GF-D8 (cell line): ENCODE measurements at regions not wholly inside any gene's neighbourhood (a gene's known extent, or its start where the extent isn't known, plus 50 kb on each side); places are given as distances from the start of the nearest gene placed in this dataset.
"Not testable (repeated sequence)": the region's sequence is repeated elsewhere in the genome, so short reads cannot be mapped to it uniquely, and the experiment has no call there.

Experiments
- DNase-seq: peaks from one replicate; lab custom pipeline; 2025; lab: John Stamatoyannopoulos, UW

DNA sequence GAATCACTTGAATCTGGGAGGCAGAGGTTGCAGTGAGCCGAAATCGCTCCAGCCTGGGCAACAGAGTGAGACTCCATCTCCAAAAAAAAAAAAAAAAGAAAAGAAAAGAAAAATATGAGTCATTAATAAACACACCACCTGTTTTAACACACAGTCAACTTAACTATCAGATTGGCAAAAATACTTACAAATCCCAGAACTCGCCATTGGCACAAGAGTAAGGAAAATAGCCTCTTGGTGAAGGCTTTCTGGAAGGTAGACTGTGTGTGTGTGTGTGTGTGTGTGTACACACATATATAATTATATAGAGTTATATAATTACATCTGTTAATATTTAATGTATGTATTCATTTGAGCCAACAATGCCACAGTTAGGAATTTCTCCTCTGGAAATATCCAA is 63.7 kb upstream of the UXS1 start:
- no peak for DNase-seq

DNA sequence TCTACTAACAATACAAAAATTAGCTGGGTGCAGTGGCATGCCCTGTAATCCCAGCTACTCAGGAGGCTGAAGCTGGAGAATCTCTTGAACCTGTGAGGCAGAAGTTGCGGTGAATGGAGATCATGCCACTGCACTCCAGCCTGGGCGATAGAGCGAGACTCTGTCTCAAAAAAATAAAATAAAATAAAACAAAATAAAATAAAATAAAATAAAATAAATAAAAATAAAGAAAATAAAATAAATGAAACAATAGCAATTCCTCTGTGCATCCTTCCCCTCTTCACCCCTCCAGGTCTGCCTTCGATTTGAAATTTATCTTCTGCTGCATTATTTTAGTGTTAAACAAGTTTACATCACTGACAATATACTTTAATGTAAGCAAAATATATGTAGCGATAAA is 63.0 kb upstream of the UXS1 start:
- DNase-seq = no peak

- DNase-seq = not testable (repeated sequence)
These were observed 55.2 kb upstream of the UXS1 start for GRCh38 chr2:106249157-106249828.

DNA sequence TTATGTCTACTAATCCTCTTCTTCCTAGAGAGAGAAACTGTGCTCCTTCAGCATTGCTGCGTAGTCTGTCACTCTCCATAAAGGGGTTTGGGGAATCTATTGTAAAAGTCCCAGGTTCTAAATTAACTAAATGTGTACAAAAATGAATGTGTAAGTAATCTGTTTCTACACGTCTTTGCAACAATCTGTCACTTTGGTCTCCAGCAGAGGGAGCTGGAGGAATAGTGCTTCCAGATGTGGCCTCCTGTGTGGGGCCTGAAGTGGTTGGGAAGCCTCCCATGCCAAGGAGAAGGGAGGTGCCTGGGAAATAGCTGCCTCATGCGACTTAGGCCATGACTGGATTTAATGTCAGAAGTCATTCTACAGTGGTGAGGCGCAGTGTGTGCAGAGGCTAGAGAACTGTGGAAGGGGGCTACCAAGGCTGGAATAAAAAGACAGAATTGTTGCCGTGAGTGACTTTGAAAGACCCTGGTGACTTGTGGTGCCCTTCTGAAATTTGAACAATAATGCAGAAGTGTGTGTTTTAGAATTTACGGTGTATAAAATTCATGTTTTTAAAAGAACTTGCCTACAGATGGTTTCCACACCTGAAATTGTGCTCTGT is 54.5 kb upstream of the UXS1 start:
- not testable (repeated sequence) for DNase-seq
